Right atrium auricular region (tissue), 2 donors: ENCODE measurements at regions not wholly inside any gene's neighbourhood (a gene's known extent, or its start where the extent isn't known, plus 50 kb on each side); places are given as distances from the start of the nearest gene placed in this dataset.

Experiments
- DNase-seq: peaks from one replicate; pipeline ENCODE4 v3.0.0-alpha.2; 2019; ENCODE audit warnings: low spot score
- H3K27ac ChIP-seq, 2 donors: fragments of 200-600 bp; sonication (generic); 1 replicate in 1 of 2; 2 replicates in 1 of 2; pipeline ENCODE4 v1.5.1; 2016 to 2019
- H3K27me3 ChIP-seq, 2 donors: fragments of 200-600 bp; sonication (generic); one replicate each; pipeline versions ENCODE4 v1.5.1 to v1.6.0; 2017 to 2019
- H3K36me3 ChIP-seq: fragments of 200-600 bp; sonication (generic); one replicate; pipeline ENCODE4 v1.5.1; 2016
- H3K4me1 ChIP-seq, 2 donors: fragments of 200-600 bp; sonication (generic); one replicate each; pipeline versions ENCODE4 v1.5.1 to v1.6.0; 2017 to 2019
- H3K4me3 ChIP-seq, 2 donors: fragments of 200-600 bp; sonication (generic); 1 replicate in 1 of 2; 2 replicates in 1 of 2; pipeline ENCODE4 v1.5.1; 2017 to 2019; ENCODE audit warnings: mild to moderate bottlenecking in 1 of 2, moderate library complexity in 1 of 2
- H3K9me3 ChIP-seq, 2 donors: fragments of 200-600 bp; sonication (generic); one replicate each; pipeline ENCODE4 v1.5.1; 2019
- TF ChIP-seq, protein P1 (sequence below), 2 donors: fragments of 200-600 bp; sonication (generic); IDR thresholded peaks; one replicate each; pipeline ENCODE4 v1.5.1; 2019; ENCODE audit warnings: antibody characterized with exemption in 2 of 2

DNA sequence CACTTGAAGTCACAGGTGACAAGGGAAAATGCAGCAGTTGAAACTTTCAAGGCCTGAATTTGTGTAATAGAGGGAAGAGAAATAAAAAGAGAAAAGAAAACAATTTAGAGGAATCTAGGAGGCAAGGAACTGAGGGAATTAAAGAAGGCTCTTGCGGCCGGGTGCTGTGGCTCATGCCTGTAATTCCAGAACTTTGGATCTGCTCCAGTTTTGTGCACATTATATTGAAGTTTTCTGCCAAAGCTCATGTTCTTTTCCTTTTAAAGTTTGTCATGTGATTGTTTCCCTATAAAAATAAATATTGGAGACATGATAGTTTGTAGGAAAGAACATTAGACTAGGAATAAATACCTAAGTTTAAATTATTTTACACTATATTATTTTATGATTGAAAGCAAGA, 433.9 kb upstream of the CPEB2 start:
- Histone ChIP-seq H3K27me3 (no peaks in the 10 kb centered on the region), H3K36me3 (no peaks in the 10 kb centered on the region), H3K4me1 (no peaks in the 10 kb centered on the region), H3K9me3 (no peaks in the 10 kb centered on the region), H3K4me3 (no peak overlapping the region), H3K27ac (no peak overlapping the region)
- TF ChIP-seq, protein P1, sequence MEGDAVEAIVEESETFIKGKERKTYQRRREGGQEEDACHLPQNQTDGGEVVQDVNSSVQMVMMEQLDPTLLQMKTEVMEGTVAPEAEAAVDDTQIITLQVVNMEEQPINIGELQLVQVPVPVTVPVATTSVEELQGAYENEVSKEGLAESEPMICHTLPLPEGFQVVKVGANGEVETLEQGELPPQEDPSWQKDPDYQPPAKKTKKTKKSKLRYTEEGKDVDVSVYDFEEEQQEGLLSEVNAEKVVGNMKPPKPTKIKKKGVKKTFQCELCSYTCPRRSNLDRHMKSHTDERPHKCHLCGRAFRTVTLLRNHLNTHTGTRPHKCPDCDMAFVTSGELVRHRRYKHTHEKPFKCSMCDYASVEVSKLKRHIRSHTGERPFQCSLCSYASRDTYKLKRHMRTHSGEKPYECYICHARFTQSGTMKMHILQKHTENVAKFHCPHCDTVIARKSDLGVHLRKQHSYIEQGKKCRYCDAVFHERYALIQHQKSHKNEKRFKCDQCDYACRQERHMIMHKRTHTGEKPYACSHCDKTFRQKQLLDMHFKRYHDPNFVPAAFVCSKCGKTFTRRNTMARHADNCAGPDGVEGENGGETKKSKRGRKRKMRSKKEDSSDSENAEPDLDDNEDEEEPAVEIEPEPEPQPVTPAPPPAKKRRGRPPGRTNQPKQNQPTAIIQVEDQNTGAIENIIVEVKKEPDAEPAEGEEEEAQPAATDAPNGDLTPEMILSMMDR (IDR thresholded peaks at IDR 0.05): no peak
- DNase-seq: no peak

DNA sequence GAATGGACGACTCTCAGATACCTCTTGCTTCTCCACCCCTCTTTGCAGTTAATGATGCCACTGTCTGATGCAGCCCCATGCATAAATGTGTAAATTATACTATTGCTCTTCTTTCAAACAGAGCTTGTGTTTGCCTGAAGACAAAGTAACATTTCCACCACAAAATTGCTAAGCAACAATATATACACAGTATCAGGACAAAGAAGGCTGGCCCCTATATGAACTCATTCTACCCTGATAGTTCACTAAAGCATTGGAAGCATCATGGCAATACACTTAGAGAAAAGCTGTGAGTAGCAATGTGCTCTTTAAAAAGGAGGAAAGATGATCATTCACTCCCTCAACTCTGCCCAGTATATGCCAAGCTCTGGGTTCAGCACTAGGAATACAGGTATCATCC, 427.0 kb upstream of the CPEB2 start:
- no peaks in the 10 kb centered on the region for H3K27me3 ChIP-seq
- DNase-seq: no peak
- H3K4me1 ChIP-seq: no peaks in the 10 kb centered on the region
- no peaks in the 10 kb centered on the region for H3K36me3 ChIP-seq
- H3K4me3 ChIP-seq: no peak overlapping the region
- TF ChIP-seq, protein P1 (IDR thresholded peaks at IDR 0.05): no peak
- no peak overlapping the region for H3K27ac ChIP-seq
- H3K9me3 ChIP-seq: no peaks in the 10 kb centered on the region

DNA sequence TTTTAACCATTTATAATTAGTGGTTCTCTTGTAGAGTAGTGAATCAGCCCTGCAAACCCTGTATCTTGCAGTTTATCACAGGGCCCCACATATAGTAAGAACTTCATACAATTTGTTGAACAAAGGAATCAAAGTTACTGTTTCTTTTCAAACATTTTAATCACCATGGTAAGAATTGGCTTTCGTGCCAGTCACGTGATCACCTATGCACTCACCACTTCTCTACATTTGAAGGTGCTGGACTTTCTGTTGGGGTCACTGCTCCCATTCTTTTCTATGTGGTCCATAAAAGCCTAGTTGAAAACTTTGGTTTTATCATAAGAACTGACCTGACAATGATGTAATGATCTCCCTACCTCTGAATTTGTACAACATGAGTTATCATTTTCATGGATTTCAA, 426.4 kb upstream of the CPEB2 start:
- H3K27ac ChIP-seq: no peak overlapping the region
- H3K4me1 ChIP-seq: no peaks in the 10 kb centered on the region
- no peaks in the 10 kb centered on the region for H3K27me3 ChIP-seq
- no peak for DNase-seq
- H3K4me3 ChIP-seq: no peak overlapping the region
- no peaks in the 10 kb centered on the region for H3K9me3 ChIP-seq
- TF ChIP-seq, protein P1 (IDR thresholded peaks at IDR 0.05): no peak
- H3K36me3 ChIP-seq: no peaks in the 10 kb centered on the region

DNA sequence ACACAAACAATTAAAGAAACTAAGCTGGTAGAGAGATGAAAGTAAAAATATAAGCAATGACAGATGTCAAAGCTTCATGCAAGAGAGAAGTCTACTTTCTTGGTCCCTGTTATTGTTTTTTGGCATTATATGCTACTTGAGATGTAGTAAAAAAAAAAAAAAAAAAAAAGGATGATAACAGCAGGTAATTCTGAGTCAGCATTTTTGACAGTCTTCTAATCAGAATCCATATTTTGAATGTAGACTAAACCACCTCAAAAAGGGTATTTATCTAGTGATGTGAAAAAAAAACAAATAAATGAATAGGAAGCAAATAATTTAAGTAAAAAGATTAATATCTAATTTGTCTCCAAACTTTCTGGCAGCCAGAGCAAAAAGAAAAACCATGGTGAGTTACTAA, 422.2 kb upstream of the CPEB2 start:
- H3K36me3 ChIP-seq: no peaks in the 10 kb centered on the region
- no peak for DNase-seq
- TF ChIP-seq, protein P1 (IDR thresholded peaks at IDR 0.05): no peak
- no peaks in the 10 kb centered on the region for H3K27me3 ChIP-seq
- H3K4me1 ChIP-seq: no peaks in the 10 kb centered on the region
- no peak overlapping the region for H3K27ac ChIP-seq
- no peaks in the 10 kb centered on the region for H3K9me3 ChIP-seq
- no peak overlapping the region for H3K4me3 ChIP-seq

DNA sequence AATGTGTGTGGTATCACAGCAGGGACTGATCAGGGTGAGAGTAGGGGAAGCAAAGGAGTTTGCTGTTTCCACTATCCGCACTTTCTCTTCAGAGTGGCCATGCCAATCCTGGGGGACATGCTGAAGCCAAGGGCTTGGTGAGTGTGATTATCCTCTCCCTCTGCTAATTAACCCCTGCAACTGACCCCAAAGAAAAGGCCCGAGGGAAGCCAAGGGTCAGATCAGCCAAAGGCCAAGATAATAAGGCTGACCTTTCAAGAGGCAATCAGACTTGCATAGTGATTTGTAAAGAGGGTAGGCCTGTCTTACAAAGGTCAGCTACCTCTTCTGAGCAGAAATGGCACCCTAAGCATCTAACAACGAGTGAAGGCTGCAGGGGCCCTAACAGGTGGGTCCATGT, 420.5 kb upstream of the CPEB2 start:
- no peak for DNase-seq
- H3K27me3 ChIP-seq: no peaks in the 10 kb centered on the region
- H3K4me1 ChIP-seq: no peaks in the 10 kb centered on the region
- H3K27ac ChIP-seq: no peak overlapping the region
- H3K9me3 ChIP-seq: no peaks in the 10 kb centered on the region
- H3K36me3 ChIP-seq: no peaks in the 10 kb centered on the region
- no peak overlapping the region for H3K4me3 ChIP-seq
- TF ChIP-seq, protein P1 (IDR thresholded peaks at IDR 0.05): no peak

DNA sequence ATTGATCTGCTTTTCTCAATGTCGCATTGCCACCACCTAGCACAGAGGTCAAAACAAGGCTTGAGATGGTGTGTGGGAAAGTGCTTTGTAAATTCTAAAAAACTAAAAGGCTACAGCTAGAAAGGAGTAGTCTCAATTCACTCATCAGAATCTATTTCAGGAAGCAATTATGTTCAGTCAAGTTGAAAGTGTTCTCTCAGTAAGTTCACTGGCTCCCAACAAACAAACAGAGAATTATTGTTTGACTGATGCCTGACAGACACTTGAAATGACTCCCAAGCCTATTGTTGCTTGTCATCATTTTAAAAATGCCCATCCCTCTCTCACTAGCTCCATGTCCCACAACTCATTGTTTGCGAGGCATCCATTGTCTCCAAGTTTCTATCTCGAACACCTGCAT, 419.6 kb upstream of the CPEB2 start:
- H3K4me3 ChIP-seq: no peak overlapping the region
- H3K4me1 ChIP-seq: no peaks in the 10 kb centered on the region
- DNase-seq: no peak
- no peaks in the 10 kb centered on the region for H3K36me3 ChIP-seq
- no peak overlapping the region for H3K27ac ChIP-seq
- TF ChIP-seq, protein P1 (IDR thresholded peaks at IDR 0.05): no peak
- H3K27me3 ChIP-seq: no peaks in the 10 kb centered on the region
- no peaks in the 10 kb centered on the region for H3K9me3 ChIP-seq
